22Rv1 (cell line): ENCODE measurements at regions not wholly inside any gene's neighbourhood (a gene's known extent, or its start where the extent isn't known, plus 50 kb on each side); places are given as distances from the start of the nearest gene placed in this dataset.
A peak's percentile ranks its signal among the peaks of the same experiment; 100 is the strongest.

ENCODE experiments used
- H3K27ac ChIP-seq: fragments of 450-650 bp; 2 replicates; pipeline ENCODE4 v1.5.1; 2017
- CTCF ChIP-seq: fragments of 450-650 bp; IDR thresholded peaks from 2 replicates; pipeline ENCODE4 v1.5.1; 2017; ENCODE audit warnings: mild to moderate bottlenecking
- ZFX ChIP-seq: fragments of 450-650 bp; IDR thresholded peaks from 2 replicates; pipeline ENCODE4 v1.6.1; 2017; ENCODE audit warnings: antibody characterized with exemption, borderline replicate concordance

- no peak for TF ChIP-seq CTCF
- TF ChIP-seq ZFX: no peak
- H3K27ac ChIP-seq: no peak overlapping the region
Measured at GRCh38 chr5:116379306-116379705, 195.3 kb downstream of the SEMA6A start.

GRCh38 chr5:116378777-116379121 lies 195.9 kb downstream of the SEMA6A start:
- no peak overlapping the region for H3K27ac ChIP-seq

GRCh38 chr5:116378007-116378776 lies 196.4 kb downstream of the SEMA6A start:
- TF ChIP-seq CTCF (no peak), ZFX (no peak)
- no peak overlapping the region for H3K27ac ChIP-seq

More at GRCh38 chr5:116378777-116379121, 195.9 kb downstream of the SEMA6A start:
- TF ChIP-seq ZFX (no peak), CTCF (no peak)

- no peak overlapping the region for H3K27ac ChIP-seq
- TF ChIP-seq ZFX (no peak), CTCF (no peak)
Measured at GRCh38 chr5:116377276-116378006, 197.2 kb downstream of the SEMA6A start.

GRCh38 chr5:116375926-116376325 lies 198.7 kb downstream of the SEMA6A start:
- TF ChIP-seq CTCF (no peak), ZFX (no peak)
- peak overlapping the region; percentile 18 for H3K27ac ChIP-seq

- no peak overlapping the region for H3K27ac ChIP-seq
- no peak for TF ChIP-seq ZFX
- TF ChIP-seq CTCF: no peak
Measured at GRCh38 chr5:116374434-116374852, 200.2 kb downstream of the SEMA6A start.
